ENCODE measurements at regions not wholly inside any gene's neighbourhood (a gene's known extent, or its start where the extent isn't known, plus 50 kb on each side); places are given as distances from the start of the nearest gene placed in this dataset.

- no peaks in the 10 kb centered on the region for H4K20me1 ChIP-seq (ENCODE audit: low read depth, low read length)
Measured at GRCh38 chr2:217289177-217289906, 429.5 kb upstream of the TNP1 start.

DNA sequence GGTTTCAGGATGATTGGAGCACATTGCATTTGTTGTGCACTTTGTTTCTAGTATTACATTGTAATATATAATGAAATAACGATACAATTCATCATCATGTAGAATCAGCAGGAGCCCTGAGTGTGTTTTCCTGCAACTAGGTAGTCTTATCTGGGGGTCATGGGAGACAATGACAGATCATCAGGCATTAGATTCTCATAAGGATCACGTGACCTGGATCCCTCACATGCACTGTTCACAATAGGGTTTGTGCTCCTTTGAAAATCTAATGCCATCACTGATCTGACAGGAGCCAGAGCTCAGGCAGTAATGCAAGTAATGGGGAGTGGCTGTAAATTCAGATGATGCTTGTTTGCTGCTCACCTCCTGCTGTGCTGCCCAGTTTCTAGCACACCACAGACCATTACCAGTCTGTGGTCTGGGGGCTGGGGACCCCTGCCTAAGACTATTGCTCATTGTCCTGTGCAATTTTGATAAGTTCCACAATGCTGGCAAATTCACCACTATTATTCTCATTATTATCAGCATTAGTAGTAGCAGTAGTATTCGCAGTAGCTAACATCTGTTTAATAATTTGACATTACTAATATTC is 428.7 kb upstream of the TNP1 start:
- Histone ChIP-seq H3K4me3 (ENCODE audit: insufficient read depth, low read length, poor library complexity, severe bottlenecking) (no peak overlapping the region), H3K4me2 (ENCODE audit: low read depth, low read length, poor library complexity, severe bottlenecking) (no peak overlapping the region), H3K9me2 (replicated peaks; ENCODE audit: insufficient read depth, low read length) (no peaks in the 10 kb centered on the region), H4K20me1 (ENCODE audit: low read depth, low read length) (no peaks in the 10 kb centered on the region), H3K36me3 (ENCODE audit: low read length) (no peaks in the 10 kb centered on the region), H3K9ac (ENCODE audit: low read length) (no peak overlapping the region), H3K9me3 (ENCODE audit: insufficient read depth, low read length) (no peaks in the 10 kb centered on the region), H3F3A (ENCODE audit: insufficient read depth) (no peaks in the 10 kb centered on the region), H3K27ac (ENCODE audit: low read depth, low read length) (no peak overlapping the region), H2AFZ (ENCODE audit: low read depth, low read length, severe bottlenecking) (no peak overlapping the region), H3K27me3 (ENCODE audit: low read length) (no peaks in the 10 kb centered on the region), H3K79me2 (ENCODE audit: insufficient read depth, low read length) (no peaks in the 10 kb centered on the region)
- TF ChIP-seq, protein P1, sequence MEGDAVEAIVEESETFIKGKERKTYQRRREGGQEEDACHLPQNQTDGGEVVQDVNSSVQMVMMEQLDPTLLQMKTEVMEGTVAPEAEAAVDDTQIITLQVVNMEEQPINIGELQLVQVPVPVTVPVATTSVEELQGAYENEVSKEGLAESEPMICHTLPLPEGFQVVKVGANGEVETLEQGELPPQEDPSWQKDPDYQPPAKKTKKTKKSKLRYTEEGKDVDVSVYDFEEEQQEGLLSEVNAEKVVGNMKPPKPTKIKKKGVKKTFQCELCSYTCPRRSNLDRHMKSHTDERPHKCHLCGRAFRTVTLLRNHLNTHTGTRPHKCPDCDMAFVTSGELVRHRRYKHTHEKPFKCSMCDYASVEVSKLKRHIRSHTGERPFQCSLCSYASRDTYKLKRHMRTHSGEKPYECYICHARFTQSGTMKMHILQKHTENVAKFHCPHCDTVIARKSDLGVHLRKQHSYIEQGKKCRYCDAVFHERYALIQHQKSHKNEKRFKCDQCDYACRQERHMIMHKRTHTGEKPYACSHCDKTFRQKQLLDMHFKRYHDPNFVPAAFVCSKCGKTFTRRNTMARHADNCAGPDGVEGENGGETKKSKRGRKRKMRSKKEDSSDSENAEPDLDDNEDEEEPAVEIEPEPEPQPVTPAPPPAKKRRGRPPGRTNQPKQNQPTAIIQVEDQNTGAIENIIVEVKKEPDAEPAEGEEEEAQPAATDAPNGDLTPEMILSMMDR (IDR thresholded peaks at IDR 0.05; ENCODE audit: insufficient read depth, low read length, poor library complexity, severe bottlenecking), result no peak
- TF ChIP-seq EZH2phosphoT487 (conservative IDR thresholded peaks at IDR 0.05; ENCODE audit: low read length), result no peak

More at GRCh38 chr2:217289177-217289906, 429.5 kb upstream of the TNP1 start:
- Histone ChIP-seq H3K4me3 (ENCODE audit: insufficient read depth, low read length, poor library complexity, severe bottlenecking) (no peak overlapping the region), H3K9me3 (ENCODE audit: insufficient read depth, low read length) (no peaks in the 10 kb centered on the region), H3F3A (ENCODE audit: insufficient read depth) (no peaks in the 10 kb centered on the region), H3K79me2 (ENCODE audit: insufficient read depth, low read length) (no peaks in the 10 kb centered on the region), H2AFZ (ENCODE audit: low read depth, low read length, severe bottlenecking) (no peak overlapping the region), H3K27me3 (ENCODE audit: low read length) (no peaks in the 10 kb centered on the region), H3K27ac (ENCODE audit: low read depth, low read length) (no peak overlapping the region), H3K36me3 (ENCODE audit: low read length) (no peaks in the 10 kb centered on the region), H3K4me2 (ENCODE audit: low read depth, low read length, poor library complexity, severe bottlenecking) (no peak overlapping the region), H3K9ac (ENCODE audit: low read length) (no peak overlapping the region), H3K9me2 (replicated peaks; ENCODE audit: insufficient read depth, low read length) (no peaks in the 10 kb centered on the region)
- TF ChIP-seq EZH2phosphoT487 (conservative IDR thresholded peaks at IDR 0.05; ENCODE audit: low read length), result no peak
- TF ChIP-seq, protein P1 (IDR thresholded peaks at IDR 0.05; ENCODE audit: insufficient read depth, low read length, poor library complexity, severe bottlenecking), result no peak

- no peaks in the 10 kb centered on the region for H3K79me2 ChIP-seq (ENCODE audit: insufficient read depth, low read length)
- H4K20me1 ChIP-seq (ENCODE audit: low read depth, low read length), result no peaks in the 10 kb centered on the region
- H3K9me3 ChIP-seq (ENCODE audit: insufficient read depth, low read length), result no peaks in the 10 kb centered on the region
- no peaks in the 10 kb centered on the region for H3K36me3 ChIP-seq (ENCODE audit: low read length)
- TF ChIP-seq EZH2phosphoT487 (conservative IDR thresholded peaks at IDR 0.05; ENCODE audit: low read length), result no peak
- TF ChIP-seq, protein P1 (IDR thresholded peaks at IDR 0.05; ENCODE audit: insufficient read depth, low read length, poor library complexity, severe bottlenecking), result no peak
- no peak overlapping the region for H3K27ac ChIP-seq (ENCODE audit: low read depth, low read length)
- no peak overlapping the region for H3K9ac ChIP-seq (ENCODE audit: low read length)
- no peak overlapping the region for H2AFZ ChIP-seq (ENCODE audit: low read depth, low read length, severe bottlenecking)
- H3K4me2 ChIP-seq (ENCODE audit: low read depth, low read length, poor library complexity, severe bottlenecking), result no peak overlapping the region
- H3F3A ChIP-seq (ENCODE audit: insufficient read depth), result no peaks in the 10 kb centered on the region
- H3K9me2 ChIP-seq (replicated peaks; ENCODE audit: insufficient read depth, low read length), result no peaks in the 10 kb centered on the region
- H3K27me3 ChIP-seq (ENCODE audit: low read length), result no peaks in the 10 kb centered on the region
- H3K4me3 ChIP-seq (ENCODE audit: insufficient read depth, low read length, poor library complexity, severe bottlenecking), result no peak overlapping the region
Measured at GRCh38 chr2:217286833-217287232, 427.0 kb upstream of the TNP1 start.

Measured in SU-DHL-6 (cell line).